Panc1 (cell line): ENCODE measurements at regions not wholly inside any gene's neighbourhood (a gene's known extent, or its start where the extent isn't known, plus 50 kb on each side); places are given as distances from the start of the nearest gene placed in this dataset.

ENCODE experiments used
- CTCF ChIP-seq: fragments of 450-650 bp; IDR thresholded peaks from 2 replicates; pipeline ENCODE4 v1.5.1; 2017; ENCODE audit warnings: mild to moderate bottlenecking
- POLR2AphosphoS5 ChIP-seq: IDR thresholded peaks from 2 replicates; pipeline ENCODE4 v1.6.1; 2012; ENCODE audit warnings: mild to moderate bottlenecking, low read depth, low read length, moderate library complexity
- REST ChIP-seq, 2 experiments: IDR thresholded peaks; 2 replicates each; pipeline ENCODE4 v1.6.1; 2011 to 2012; ENCODE audit warnings: low read depth in 2 of 2, control low read depth in 1 of 2, low read length in 1 of 2, mild to moderate bottlenecking in 1 of 2, moderate library complexity in 1 of 2; ENCODE audit not compliant: insufficient read depth in 1 of 2
- TCF7L2 ChIP-seq: IDR thresholded peaks from 2 replicates; pipeline ENCODE4 v1.6.1; 2011; ENCODE audit warnings: mild to moderate bottlenecking, low read depth, low read length, inconsistent platforms

- TF ChIP-seq CTCF (no peak), REST (IDR thresholded peaks at IDR 0.05; ENCODE audit: insufficient read depth in 1 of 2, low read depth in 2 of 2, low read length in 1 of 2) (no peak), TCF7L2 (no peak), POLR2AphosphoS5 (no peak)
These were observed 382.3 kb upstream of the HTR2C start for GRCh38 chrX:114201622-114202021.
